ENCODE measurements at regions not wholly inside any gene's neighbourhood (a gene's known extent, or its start where the extent isn't known, plus 50 kb on each side); places are given as distances from the start of the nearest gene placed in this dataset.

GRCh38 chr2:156675896-156676295 is 239.7 kb downstream of the GPD2 start:
- TF ChIP-seq GATA3 (IDR thresholded peaks at IDR 0.05; ENCODE audit: low read depth, low read length) (no peak), GATA2 (IDR thresholded peaks at IDR 0.05; ENCODE audit: low read depth, low read length) (no peak)

DNA sequence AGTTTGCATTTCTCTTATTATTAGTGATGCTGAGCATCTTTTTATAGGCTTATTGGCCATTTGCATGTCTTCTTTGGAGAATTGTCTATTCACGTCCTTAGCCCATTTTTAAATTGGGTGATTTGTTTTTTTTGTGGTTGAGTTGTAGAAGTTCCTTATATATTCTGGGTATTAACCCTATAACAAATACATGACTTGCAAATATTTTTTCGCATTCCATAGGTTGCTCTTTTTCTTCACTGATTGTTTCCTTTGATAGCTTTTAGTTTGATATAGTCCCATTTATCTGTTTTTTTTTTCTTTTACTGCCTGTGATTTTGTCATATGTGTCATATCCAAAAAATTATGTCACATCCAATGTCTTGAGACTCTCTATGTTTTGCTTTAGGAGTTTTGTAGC is 243.6 kb downstream of the GPD2 start:
- TF ChIP-seq GATA2 (IDR thresholded peaks at IDR 0.05; ENCODE audit: low read depth, low read length) (no peak), GATA3 (IDR thresholded peaks at IDR 0.05; ENCODE audit: low read depth, low read length) (no peak)

DNA sequence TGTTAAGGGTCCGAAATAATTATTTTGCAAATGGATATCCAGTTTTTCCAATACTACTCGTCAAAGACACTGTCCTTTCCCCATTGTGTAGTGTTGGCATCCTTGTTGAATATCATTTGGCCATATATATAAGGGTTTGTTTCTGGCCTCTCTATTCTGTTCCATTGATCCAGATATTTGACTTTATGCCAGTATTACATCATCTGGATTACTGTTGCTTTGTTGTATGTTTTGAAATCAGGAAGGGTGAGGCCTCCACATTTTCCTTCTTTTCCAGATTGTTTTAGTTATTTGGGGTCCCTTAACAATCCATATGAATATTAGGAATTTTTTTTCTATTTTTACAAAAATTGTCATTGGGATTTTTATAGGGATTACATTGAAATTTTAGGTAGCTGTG is 244.1 kb downstream of the GPD2 start:
- TF ChIP-seq GATA3 (IDR thresholded peaks at IDR 0.05; ENCODE audit: low read depth, low read length) (no peak), GATA2 (IDR thresholded peaks at IDR 0.05; ENCODE audit: low read depth, low read length) (no peak)

DNA sequence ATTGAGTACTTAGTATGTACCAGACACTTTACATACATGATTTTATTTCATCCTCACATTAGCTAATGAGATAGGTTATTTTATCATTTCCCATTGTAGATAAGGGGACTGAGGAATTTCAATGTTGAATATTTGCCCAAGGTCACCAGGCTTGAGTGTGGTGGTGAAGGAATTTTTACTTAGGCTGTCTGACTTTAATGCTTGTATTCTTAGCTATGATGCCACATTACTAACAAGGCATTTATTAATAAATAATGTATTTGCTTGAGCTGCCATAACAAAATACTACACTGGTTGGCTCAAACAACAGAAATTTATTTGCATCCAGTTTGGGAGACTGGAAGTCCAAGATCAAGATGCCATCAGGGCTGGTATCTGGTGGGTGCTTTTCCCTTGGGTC is 250.9 kb downstream of the GPD2 start:
- no peak for TF ChIP-seq GATA2 (IDR thresholded peaks at IDR 0.05; ENCODE audit: low read depth, low read length)
- TF ChIP-seq GATA3 (IDR thresholded peaks at IDR 0.05; ENCODE audit: low read depth, low read length), result no peak

DNA sequence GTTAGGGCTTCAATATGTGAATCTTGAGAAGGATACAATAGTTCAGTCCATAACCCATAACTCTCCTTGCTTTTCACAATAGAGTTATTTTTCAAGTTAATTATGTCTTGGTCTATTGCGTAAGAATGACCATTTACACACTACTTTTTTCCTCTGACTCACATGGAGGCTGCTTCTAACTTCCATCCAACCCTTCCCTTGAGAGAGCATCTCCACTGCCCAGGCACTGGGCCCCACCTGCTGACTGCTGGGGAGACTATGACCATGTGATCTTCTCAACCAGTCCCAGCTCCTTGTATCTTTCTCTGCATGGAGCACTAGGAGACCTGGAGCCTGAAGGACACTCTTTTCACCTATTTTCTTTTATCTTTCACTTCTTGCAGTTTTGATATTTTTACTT is 251.5 kb downstream of the GPD2 start:
- TF ChIP-seq GATA2 (IDR thresholded peaks at IDR 0.05; ENCODE audit: low read depth, low read length) (no peak), GATA3 (IDR thresholded peaks at IDR 0.05; ENCODE audit: low read depth, low read length) (no peak)

DNA sequence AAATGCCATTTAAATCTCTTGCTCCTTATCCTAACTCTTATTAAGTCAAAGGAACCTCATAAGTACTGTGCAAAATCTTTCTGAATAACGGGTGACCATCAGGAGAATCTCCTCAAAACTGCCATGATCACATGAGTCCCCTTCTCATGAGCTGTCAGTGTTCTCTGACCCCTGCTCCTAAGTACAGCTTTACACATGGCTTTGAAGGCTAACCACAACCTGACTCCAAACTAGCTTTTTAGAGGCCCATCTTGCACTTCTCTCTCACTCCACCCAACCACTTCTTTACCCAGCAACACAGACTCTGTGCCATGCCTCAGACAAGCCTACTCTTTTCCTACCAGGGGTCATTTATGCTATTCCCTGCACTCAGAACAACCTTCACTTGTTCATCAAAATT is 253.8 kb downstream of the GPD2 start:
- no peak for TF ChIP-seq GATA2 (IDR thresholded peaks at IDR 0.05; ENCODE audit: low read depth, low read length)
- TF ChIP-seq GATA3 (IDR thresholded peaks at IDR 0.05; ENCODE audit: low read depth, low read length), result no peak

GRCh38 chr2:156691014-156691413 is 254.8 kb downstream of the GPD2 start:
- no peak for TF ChIP-seq GATA3 (IDR thresholded peaks at IDR 0.05; ENCODE audit: low read depth, low read length)
- no peak for TF ChIP-seq GATA2 (IDR thresholded peaks at IDR 0.05; ENCODE audit: low read depth, low read length)

GRCh38 chr2:156695020-156695419 is 258.8 kb downstream of the GPD2 start:
- TF ChIP-seq GATA2 (IDR thresholded peaks at IDR 0.05; ENCODE audit: low read depth, low read length) (no peak), GATA3 (IDR thresholded peaks at IDR 0.05; ENCODE audit: low read depth, low read length) (no peak)

GRCh38 chr2:156695595-156695994 is 259.4 kb downstream of the GPD2 start:
- TF ChIP-seq GATA3 (IDR thresholded peaks at IDR 0.05; ENCODE audit: low read depth, low read length) (no peak), GATA2 (IDR thresholded peaks at IDR 0.05; ENCODE audit: low read depth, low read length) (no peak)

DNA sequence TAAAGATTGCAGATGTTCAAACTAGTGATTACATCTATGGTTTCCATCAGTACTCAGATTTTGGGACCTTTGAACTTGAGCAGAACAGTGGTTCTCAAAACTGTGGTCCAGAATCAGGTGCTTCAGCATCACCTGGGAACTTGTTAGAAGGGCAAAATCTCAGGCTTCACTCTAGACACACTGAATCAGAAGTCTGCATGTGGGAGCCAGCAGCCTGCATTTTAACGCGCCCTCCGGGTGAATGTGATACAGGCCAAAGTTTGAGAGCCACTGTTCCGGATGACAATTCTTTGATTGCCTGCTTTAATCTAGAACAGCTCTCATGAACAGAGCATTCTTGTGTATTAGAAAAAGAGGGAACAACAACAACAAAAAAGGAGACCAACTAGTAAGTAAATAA is 261.7 kb downstream of the GPD2 start:
- TF ChIP-seq GATA3 (IDR thresholded peaks at IDR 0.05; ENCODE audit: low read depth, low read length), result no peak
- no peak for TF ChIP-seq GATA2 (IDR thresholded peaks at IDR 0.05; ENCODE audit: low read depth, low read length)

- TF ChIP-seq GATA2 (IDR thresholded peaks at IDR 0.05; ENCODE audit: low read depth, low read length) (no peak), GATA3 (IDR thresholded peaks at IDR 0.05; ENCODE audit: low read depth, low read length) (no peak)
Measured at GRCh38 chr2:156700681-156701080, 264.5 kb downstream of the GPD2 start.

DNA sequence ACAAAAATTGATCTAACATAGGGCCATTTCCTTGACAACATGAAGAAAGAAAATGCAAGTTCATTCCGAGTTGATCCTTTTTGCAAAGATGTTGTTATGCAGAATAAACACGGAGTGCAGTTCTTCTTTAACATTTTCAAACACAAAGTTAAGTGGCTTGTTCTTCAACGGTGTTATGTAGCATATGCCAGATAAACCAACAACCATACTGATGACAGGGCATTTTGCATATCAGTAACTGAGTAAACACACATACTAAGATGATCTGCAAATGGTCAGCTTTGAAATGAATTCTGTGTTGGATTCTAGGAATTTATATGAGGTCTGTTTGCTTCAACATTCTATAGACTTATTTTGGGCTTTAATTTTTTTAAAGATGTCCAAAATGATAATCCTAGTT is 266.4 kb downstream of the GPD2 start:
- TF ChIP-seq GATA2 (IDR thresholded peaks at IDR 0.05; ENCODE audit: low read depth, low read length), result no peak
- no peak for TF ChIP-seq GATA3 (IDR thresholded peaks at IDR 0.05; ENCODE audit: low read depth, low read length)

DNA sequence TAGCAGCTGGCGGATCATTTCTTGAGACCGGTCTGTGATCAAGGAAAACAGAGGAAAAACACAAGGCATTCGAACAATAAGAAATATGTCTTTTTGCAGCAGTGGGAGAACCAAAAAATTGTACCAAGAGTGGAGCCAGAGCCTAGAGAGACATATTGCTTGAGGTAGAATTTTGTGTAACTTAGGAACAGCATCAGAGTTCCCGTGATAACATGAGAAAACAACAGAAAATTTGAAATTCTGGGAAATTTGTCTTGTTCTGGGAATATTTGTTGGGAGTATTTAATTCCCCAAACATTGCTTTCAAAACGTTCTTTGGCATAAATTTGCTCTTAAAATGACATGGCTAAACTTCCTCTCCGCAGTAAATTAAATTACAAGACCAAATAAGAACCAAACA is 267.5 kb downstream of the GPD2 start:
- TF ChIP-seq GATA2 (IDR thresholded peaks at IDR 0.05; ENCODE audit: low read depth, low read length), result no peak
- no peak for TF ChIP-seq GATA3 (IDR thresholded peaks at IDR 0.05; ENCODE audit: low read depth, low read length)

GRCh38 chr2:156704132-156704531 is 268.0 kb downstream of the GPD2 start:
- TF ChIP-seq GATA3 (IDR thresholded peaks at IDR 0.05; ENCODE audit: low read depth, low read length), result no peak

DNA sequence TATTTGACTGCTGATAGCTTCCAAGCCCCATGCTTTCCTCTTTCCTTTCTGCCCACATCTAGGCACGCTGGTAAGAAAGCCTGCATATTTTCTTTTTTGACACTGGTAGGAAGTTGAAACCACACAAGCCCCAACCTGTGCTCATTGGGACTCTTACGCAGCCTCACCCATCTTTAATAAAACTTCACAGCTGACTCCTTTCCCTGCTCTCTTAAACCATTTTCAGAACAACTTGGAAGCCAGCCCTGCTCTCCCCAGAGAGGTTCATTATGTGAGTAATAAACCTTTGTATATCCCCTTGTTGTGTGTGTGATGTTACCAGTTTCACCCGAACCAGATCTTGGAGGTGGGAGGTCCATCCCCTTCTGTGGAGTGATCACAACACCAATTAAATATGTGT is 268.4 kb downstream of the GPD2 start:
- TF ChIP-seq GATA2 (IDR thresholded peaks at IDR 0.05; ENCODE audit: low read depth, low read length), result no peak
- no peak for TF ChIP-seq GATA3 (IDR thresholded peaks at IDR 0.05; ENCODE audit: low read depth, low read length)

GRCh38 chr2:156706576-156706975 is 270.4 kb downstream of the GPD2 start:
- TF ChIP-seq GATA3 (IDR thresholded peaks at IDR 0.05; ENCODE audit: low read depth, low read length), result no peak
- TF ChIP-seq GATA2 (IDR thresholded peaks at IDR 0.05; ENCODE audit: low read depth, low read length), result no peak
